HG03095 (cell line): ENCODE measurements at regions not wholly inside any gene's neighbourhood (a gene's known extent, or its start where the extent isn't known, plus 50 kb on each side); places are given as distances from the start of the nearest gene placed in this dataset.

Experiments used
- ATAC-seq: cut with Tn5 transposase; IDR thresholded peaks from one replicate; pipeline ENCODE4 v1.9.1; 2021; ENCODE audit warnings: moderate library complexity; ENCODE audit not compliant: unreplicated experiment

- peak; percentile 9 for ATAC-seq
Observed at GRCh38 chr2:88832311-88832991, 141.0 kb downstream of the RPIA start.

- ATAC-seq, result no peak
Observed at GRCh38 chr2:88832992-88833389, 141.5 kb downstream of the RPIA start.

GRCh38 chr2:88834376-88834775, 142.9 kb downstream of the RPIA start:
- ATAC-seq, result no peak

GRCh38 chr2:88834866-88835265, 143.4 kb downstream of the RPIA start:
- no peak for ATAC-seq

GRCh38 chr2:88835726-88836125, 144.3 kb downstream of the RPIA start:
- ATAC-seq, result no peak

GRCh38 chr2:88836351-88836750, 144.9 kb downstream of the RPIA start:
- no peak for ATAC-seq

- ATAC-seq, result no peak
Observed at GRCh38 chr2:88837511-88838160, 146.2 kb downstream of the RPIA start.

GRCh38 chr2:88838165-88838635, 146.7 kb downstream of the RPIA start:
- peak; percentile 64 for ATAC-seq

- ATAC-seq, result no peak
Observed at GRCh38 chr2:88841224-88841929, 149.9 kb downstream of the RPIA start.

- ATAC-seq, result no peak
Observed at GRCh38 chr2:88842656-88843460, 151.4 kb downstream of the RPIA start.

GRCh38 chr2:88843651-88844050, 152.2 kb downstream of the RPIA start:
- ATAC-seq, result no peak

GRCh38 chr2:88844960-88845359, 153.5 kb downstream of the RPIA start:
- no peak for ATAC-seq

- peak; percentile 86 for ATAC-seq
Observed at GRCh38 chr2:88845772-88846661, 154.5 kb downstream of the RPIA start.

GRCh38 chr2:88852753-88853402, 161.4 kb downstream of the RPIA start:
- no peak for ATAC-seq

GRCh38 chr2:88853403-88853790, 161.9 kb downstream of the RPIA start:
- ATAC-seq, result no peak

GRCh38 chr2:88854528-88854927, 163.1 kb downstream of the RPIA start:
- no peak for ATAC-seq

- peak; percentile 27 for ATAC-seq
Observed at GRCh38 chr2:88855620-88856408, 164.3 kb downstream of the RPIA start.

GRCh38 chr2:88856409-88857135, 165.1 kb downstream of the RPIA start:
- peak; percentile 4 for ATAC-seq
